ENCODE measurements at regions not wholly inside any gene's neighbourhood (a gene's known extent, or its start where the extent isn't known, plus 50 kb on each side); places are given as distances from the start of the nearest gene placed in this dataset.
A peak's percentile ranks its signal among the peaks of the same experiment; 100 is the strongest.

- DNase-seq: no peak
These were observed 429.9 kb upstream of the ARID1B start for GRCh38 chr6:156347246-156347645.

DNA sequence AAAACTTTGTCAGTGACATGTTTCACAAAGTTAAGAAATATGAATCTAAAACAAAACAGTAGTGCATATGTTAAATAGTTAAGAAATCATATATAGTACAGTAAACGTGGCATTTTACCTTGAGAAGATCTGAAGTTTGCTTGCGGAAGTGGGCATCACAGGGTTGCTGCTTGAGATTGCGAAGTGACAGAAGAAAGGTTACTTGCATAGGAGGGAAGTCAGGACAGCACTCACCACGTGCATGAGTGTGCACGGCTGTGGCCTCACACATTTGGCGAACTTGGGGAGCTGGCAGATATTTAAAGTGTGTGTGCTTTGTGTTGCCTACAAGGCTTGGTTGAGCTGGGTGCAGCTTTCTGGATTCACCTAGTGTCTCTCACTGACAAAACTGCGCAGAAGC is 431.5 kb upstream of the ARID1B start:
- DNase-seq: no peak

- DNase-seq: no peak
These were observed 432.7 kb upstream of the ARID1B start for GRCh38 chr6:156344491-156344890.

DNA sequence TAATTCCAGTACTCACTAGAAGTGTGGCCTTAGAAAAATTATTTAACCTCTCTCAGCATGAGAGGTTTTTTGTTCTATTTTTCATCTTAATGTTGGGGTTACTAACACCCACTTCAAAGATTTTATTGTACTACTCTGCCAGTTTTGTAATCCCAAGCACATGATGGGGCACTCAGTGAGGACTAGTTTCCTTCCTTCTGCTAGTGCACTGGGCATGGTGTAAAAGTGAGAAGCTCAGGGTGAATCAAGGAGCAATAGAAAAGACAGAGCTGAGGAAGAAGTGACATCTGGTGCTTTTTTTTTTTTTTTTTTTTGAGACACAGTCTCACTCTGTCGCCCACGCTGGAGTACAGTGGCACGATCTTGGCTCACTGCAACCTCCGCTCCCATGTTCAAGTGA is 439.4 kb upstream of the ARID1B start:
- DNase-seq: no peak

DNA sequence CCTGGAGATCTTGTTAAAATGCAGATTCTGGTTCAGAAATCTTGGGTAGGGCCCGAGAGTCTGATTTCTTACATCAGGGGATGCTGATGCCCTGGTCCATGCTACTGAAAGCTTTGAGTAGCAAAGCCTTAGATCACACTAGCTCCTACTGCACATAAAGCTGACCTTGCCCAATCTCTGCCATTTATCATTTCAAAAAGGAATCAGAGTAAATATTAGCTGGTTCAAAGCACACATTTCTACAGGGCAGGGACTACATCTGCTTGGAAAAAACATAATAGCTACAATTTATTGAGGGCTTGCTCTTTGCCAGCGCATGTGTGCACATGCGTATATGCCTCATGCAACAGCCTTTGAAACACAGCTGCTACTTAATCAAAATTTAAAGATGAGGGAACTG is 440.4 kb upstream of the ARID1B start:
- DNase-seq: no peak

DNA sequence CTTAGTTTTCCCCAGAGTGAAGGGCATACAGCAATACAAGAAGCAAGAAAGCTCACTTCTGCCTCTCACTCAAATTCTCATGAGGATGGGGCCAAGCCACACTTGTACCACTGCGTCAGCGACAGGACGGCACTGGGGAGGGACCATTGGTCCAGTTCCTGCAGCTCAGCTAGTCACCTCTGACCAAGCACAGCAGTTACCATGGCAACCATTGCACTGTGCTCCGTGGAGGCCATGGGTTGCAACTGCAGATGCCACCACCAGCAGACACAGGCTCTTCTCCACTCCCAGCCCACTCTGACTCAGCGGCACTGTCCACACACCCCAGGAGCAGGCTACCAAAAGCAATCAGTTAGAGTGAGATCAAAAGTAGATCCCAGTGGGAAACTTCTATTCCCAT is 441.1 kb upstream of the ARID1B start:
- no peak for DNase-seq

DNA sequence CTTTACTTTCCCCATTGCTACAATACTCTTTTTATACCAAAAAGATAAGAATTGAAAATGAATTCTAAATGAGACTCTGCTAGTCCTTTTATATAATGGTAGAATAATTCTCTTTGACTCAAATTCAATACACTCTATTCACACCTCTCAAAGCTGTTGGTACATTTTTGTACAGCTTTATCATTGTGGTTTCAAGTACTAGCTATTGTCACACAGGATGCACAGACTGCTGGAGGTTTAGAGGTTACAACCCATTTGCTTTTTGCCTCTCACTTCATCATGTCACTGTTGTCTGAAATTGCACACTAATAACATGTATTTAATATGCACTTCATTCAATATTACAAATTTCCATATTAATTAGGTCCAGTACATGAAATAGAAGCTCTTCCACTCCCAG is 442.2 kb upstream of the ARID1B start:
- no peak for DNase-seq

GRCh38 chr6:156319707-156320106 is 457.5 kb upstream of the ARID1B start:
- DNase-seq: no peak

- no peak for DNase-seq
These were observed 460.5 kb upstream of the ARID1B start for GRCh38 chr6:156316583-156317125.

DNA sequence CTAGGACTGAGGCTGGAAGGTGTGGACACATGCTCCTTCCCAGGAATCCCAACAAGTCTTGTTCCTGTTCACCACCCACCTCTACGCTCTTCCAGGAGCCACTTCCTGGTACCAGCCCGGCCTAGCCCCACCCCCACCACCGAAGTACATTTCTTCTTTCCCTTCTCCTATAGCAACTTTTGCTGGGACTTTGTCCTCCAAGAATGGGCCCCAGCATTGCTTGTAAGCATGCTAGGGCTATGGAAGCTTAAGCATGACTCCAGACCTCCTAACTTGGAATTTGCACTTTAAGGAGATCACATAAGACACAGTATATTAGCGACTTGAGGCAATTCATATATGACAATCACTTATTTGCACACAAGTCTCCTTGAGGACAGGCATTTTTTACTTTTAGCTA is 462.0 kb upstream of the ARID1B start:
- DNase-seq: no peak

DNA sequence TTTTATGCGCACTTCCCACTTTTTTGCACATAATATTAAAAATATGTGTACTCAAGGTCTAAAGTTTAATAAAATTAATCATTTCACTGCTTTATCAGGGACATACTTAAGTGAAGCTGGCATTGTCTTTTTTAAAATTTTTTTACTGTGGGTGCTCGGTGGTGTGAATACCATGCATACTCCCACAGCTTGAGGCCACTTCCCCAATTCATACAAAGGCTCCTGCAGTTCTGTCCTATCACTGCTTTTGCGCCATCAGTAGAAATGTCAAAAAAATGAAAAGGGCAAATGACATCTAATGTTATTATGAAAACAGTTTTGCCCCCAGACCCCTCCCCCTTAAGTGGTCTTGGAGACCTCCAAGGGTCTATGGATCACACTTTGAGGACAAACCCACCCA is 464.1 kb upstream of the ARID1B start:
- no peak for DNase-seq

DNA sequence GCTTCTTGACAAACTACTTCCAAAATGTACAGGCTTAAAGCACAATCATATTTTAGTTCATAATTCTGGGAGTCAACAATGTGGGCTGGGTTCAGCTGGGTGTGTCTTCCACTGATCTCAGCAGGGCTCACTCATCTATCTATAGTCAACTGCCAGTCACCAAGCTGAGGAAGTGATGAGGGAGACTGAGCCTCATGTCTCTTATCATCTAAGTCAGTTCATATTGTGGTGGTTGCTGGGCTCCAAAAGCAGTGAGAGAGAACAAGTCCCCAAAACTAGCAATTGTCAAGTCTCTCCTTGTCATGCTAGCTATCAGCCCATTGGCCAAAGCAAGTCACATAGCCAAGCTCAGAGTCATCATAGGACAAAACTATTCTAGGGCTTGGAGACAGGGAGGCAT is 465.9 kb upstream of the ARID1B start:
- DNase-seq: no peak

DNA sequence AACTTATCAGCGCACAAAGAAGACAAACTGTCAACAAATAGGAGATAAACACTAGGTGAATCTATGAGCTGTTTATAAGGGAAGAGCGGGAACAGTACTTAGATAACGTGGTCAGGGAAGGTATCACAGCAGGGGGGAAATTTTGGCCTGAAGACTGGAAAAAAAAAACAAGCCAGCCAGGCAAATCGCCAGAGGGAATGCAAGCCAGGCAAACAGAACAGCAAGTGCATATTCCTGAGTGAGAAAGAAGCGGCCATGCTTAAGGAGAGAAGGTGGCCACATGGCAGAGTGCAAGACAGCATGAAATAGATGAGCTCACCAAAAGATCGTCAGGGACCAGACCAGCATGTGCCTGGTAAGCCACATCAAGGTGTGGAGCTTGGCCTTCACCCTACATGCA is 466.5 kb upstream of the ARID1B start:
- no peak for DNase-seq

- DNase-seq: no peak
These were observed 468.2 kb upstream of the ARID1B start for GRCh38 chr6:156309017-156309416.

- no peak for DNase-seq
These were observed 468.6 kb upstream of the ARID1B start for GRCh38 chr6:156308604-156309003.

GRCh38 chr6:156306531-156306930 is 470.6 kb upstream of the ARID1B start:
- DNase-seq: no peak

DNA sequence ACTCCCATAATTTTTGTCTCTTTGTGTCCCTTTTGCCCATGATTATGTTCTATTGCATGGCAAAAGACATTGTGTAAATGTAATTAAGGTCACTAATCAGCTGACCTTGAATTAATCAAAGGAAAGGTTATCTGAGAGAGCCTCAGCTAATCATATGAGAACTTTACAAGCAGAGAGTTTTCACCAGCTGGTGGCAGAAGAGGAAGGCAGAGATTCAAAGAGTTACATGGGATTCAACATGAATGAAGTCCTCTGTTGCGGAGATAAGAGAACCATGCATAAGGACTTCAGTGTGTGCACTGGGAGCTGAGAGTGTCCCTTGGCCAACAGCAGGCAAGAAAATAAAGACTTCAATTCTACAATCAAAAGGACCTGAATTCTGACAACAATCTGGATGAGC is 494.1 kb upstream of the ARID1B start:
- no peak for DNase-seq

DNA sequence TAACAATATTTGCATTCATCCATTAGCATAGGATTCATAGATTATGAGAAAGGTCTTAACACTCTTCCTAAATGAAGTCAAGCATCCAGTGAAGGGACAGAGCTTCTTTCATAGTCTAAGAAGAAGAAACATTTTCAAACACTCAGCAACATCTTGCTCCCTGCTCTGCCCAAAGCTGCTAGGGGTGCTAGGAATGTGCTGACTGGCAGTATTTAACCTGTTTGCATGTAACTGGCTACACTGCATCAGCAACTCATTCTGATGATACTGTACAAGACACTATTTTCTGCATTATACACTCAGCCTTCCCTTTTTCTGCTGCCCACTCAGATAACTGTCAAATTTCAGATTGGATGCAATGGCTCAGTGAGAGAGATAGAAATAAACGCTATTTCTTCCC is 495.1 kb upstream of the ARID1B start:
- DNase-seq: no peak

DNA sequence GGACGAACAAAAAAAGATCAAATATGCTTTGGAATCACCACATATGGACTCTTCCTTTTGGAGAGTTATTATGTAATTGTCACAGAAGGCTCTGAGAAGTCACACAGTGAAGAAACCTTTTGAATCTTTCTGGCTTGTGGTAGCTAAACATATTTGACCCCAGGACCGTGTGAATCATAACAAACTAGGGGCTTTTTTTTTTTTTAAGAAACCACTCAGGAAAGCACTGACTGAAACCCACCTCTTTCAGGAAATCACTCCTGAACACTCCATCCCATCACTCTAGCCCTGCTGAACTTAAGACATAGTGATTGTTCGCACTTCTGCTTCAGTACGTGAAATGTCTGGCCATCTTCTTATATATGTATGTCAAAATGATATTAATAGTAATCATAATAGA is 495.9 kb upstream of the ARID1B start:
- no peak for DNase-seq

- peak; percentile 83 for DNase-seq
These were observed 497.1 kb upstream of the ARID1B start for GRCh38 chr6:156280065-156280464.

- peak; percentile 49 for DNase-seq
These were observed 497.8 kb upstream of the ARID1B start for GRCh38 chr6:156279261-156279969.

- no peak for DNase-seq
These were observed 504.0 kb upstream of the ARID1B start for GRCh38 chr6:156273065-156273711.

DNA sequence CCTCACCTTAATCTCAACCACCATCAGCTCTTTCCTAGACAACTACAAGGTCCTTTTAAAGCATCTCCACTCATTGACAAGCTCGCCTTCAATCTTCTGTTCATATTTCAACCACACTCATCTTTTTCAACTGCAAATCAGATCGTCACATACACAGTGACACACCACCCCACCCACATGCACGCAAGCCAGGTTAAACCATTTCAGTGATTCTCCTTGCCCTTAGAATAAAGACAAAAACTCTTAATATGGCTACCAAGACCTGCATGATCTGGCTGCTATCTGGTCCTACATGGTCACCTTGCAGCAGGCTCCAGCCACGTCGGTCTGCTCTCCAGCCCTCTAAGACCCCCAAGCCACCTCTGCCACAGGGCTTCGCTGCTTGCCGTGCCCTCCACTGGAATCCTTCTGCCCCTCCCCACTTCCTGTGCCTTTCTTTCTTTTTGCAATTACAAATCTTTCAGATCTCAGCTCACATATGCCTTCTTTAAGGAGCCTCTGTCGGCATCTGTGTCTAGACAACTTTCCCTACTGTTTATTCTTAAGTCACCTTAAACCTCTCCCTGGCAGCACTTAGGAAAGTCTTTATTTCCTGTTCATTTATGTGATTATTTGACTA is 507.3 kb upstream of the ARID1B start:
- no peak for DNase-seq

GRCh38 chr6:156268849-156269248 is 508.3 kb upstream of the ARID1B start:
- DNase-seq: no peak
